ENCODE measurements at regions not wholly inside any gene's neighbourhood (a gene's known extent, or its start where the extent isn't known, plus 50 kb on each side); places are given as distances from the start of the nearest gene placed in this dataset.

DNA sequence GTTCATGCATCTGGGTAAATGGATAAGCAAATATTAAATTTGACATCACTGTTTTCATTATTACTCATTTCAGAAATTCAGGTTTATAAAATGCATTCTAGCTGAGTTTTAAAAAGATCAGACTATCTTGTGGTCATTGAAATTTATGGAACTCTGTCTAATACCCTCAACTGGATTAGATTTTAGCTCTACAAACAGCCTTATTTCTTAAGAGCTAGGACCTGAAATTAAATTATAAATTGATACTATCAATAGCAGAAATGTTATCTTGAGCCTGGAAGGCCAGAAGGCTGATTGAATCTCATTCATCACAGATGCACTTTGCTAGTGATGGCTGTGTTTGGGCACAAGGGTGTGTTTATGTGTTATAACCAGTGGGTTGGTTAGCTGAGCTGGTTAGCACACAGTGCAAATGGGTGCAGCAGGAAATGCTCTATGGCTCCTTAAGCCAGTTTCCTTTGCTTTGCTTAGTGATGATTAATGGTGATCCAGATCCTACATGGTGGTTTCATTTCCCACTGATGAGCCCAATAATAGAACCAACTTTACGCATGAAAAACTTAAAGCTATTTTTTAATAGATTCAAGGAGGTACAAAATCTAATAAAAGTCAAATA, 310.8 kb upstream of the KLF12 start:
- ChIA-PET CTCF (interaction anchor here (0.9 kb wide), 1 partner anchor 270 kb away, joined by 3 read pairs; no protein-coding TSS in a partner anchor), RAD21 (ENCODE audit: unreplicated experiment) (no interaction called here), SMC1A (ENCODE audit: uncharacterized antibody, unreplicated experiment) (interaction anchor here (0.6 kb wide), 1 partner anchor 609 kb away, joined by 3 read pairs; no protein-coding TSS in a partner anchor), POLR2A (no interaction called here)
- Histone ChIP-seq H3K4me2 (ENCODE audit: control insufficient read depth, insufficient read depth) (no peak overlapping the region), H3K4me1 (ENCODE audit: control insufficient read depth, insufficient read depth, low read length) (no peaks in the 10 kb centered on the region), H3K27me3 (replicated peaks in 1 of 2; ENCODE audit: control insufficient read depth in 2 of 2, insufficient read depth in 2 of 2, low read length in 1 of 2) (no peaks in the 10 kb centered on the region), H3K27ac (ENCODE audit: control insufficient read depth, insufficient read depth) (no peak overlapping the region), H4K20me1 (ENCODE audit: control insufficient read depth, insufficient read depth) (no peaks in the 10 kb centered on the region), H3K9me3 (replicated peaks; ENCODE audit: control insufficient read depth, insufficient read depth, low read length) (no peaks in the 10 kb centered on the region), H3K4me3 (no peak overlapping the region), H2AFZ (ENCODE audit: control insufficient read depth, low read depth, low read length) (no peak overlapping the region), H3K9ac (ENCODE audit: control insufficient read depth, insufficient read depth, low read length) (no peak overlapping the region), H3K79me2 (ENCODE audit: control insufficient read depth, insufficient read depth, low read length) (no peaks in the 10 kb centered on the region), H3K36me3 (ENCODE audit: control insufficient read depth in 2 of 2, insufficient read depth in 2 of 2, low read length in 1 of 2) (no peaks in the 10 kb centered on the region)
- WGBS (ENCODE audit: insufficient coverage, insufficient replicate concordance, low lambda C conversion rate, missing lambda C conversion rate): 81% methylated on average over 1 of the region's 1 CpG
- intact Hi-C loops (cut with micrococcal nuclease; ENCODE audit: unreplicated experiment) (no loop called here), in situ Hi-C loops (cut with MboI) (no loop called here)
- no peak for FAIRE-seq
- BruUV-seq (replicated peaks): no TSS peak
- no peak for ATAC-seq
- DNase-seq (ENCODE audit: low read depth, low spot score): no peak
- TF ChIP-seq CREM (IDR thresholded peaks at IDR 0.05; ENCODE audit: low read depth) (no peak), RCOR1 (conservative IDR thresholded peaks at IDR 0.05; ENCODE audit: low read depth, low read length) (no peak), SIN3A (IDR thresholded peaks at IDR 0.05; ENCODE audit: low read depth, low read length) (no peak), CBFB (IDR thresholded peaks at IDR 0.05; ENCODE audit: low read depth) (no peak), WRNIP1 (IDR thresholded peaks at IDR 0.05; ENCODE audit: borderline replicate concordance, low read depth, low read length) (no peak), GABPA (IDR thresholded peaks at IDR 0.05; ENCODE audit: low read depth) (no peak), SMAD5 (IDR thresholded peaks at IDR 0.05; ENCODE audit: low read depth) (no peak), RAD51 (IDR thresholded peaks at IDR 0.05) (no peak), HDAC2 (IDR thresholded peaks at IDR 0.05) (no peak), STAT3 (IDR thresholded peaks at IDR 0.05; ENCODE audit: low read depth, low read length) (no peak), FOXM1 (IDR thresholded peaks at IDR 0.05; ENCODE audit: low read depth, low read length) (no peak), BCL11A (IDR thresholded peaks at IDR 0.05; ENCODE audit: low read depth, low read length) (no peak), BHLHE40 (IDR thresholded peaks at IDR 0.05; ENCODE audit: borderline replicate concordance in 1 of 2, low read depth in 2 of 2, low read length in 1 of 2) (no peak), RFX5 (IDR thresholded peaks at IDR 0.05; ENCODE audit: low read depth, low read length) (no peak)
- TF ChIP-seq, protein P1, sequence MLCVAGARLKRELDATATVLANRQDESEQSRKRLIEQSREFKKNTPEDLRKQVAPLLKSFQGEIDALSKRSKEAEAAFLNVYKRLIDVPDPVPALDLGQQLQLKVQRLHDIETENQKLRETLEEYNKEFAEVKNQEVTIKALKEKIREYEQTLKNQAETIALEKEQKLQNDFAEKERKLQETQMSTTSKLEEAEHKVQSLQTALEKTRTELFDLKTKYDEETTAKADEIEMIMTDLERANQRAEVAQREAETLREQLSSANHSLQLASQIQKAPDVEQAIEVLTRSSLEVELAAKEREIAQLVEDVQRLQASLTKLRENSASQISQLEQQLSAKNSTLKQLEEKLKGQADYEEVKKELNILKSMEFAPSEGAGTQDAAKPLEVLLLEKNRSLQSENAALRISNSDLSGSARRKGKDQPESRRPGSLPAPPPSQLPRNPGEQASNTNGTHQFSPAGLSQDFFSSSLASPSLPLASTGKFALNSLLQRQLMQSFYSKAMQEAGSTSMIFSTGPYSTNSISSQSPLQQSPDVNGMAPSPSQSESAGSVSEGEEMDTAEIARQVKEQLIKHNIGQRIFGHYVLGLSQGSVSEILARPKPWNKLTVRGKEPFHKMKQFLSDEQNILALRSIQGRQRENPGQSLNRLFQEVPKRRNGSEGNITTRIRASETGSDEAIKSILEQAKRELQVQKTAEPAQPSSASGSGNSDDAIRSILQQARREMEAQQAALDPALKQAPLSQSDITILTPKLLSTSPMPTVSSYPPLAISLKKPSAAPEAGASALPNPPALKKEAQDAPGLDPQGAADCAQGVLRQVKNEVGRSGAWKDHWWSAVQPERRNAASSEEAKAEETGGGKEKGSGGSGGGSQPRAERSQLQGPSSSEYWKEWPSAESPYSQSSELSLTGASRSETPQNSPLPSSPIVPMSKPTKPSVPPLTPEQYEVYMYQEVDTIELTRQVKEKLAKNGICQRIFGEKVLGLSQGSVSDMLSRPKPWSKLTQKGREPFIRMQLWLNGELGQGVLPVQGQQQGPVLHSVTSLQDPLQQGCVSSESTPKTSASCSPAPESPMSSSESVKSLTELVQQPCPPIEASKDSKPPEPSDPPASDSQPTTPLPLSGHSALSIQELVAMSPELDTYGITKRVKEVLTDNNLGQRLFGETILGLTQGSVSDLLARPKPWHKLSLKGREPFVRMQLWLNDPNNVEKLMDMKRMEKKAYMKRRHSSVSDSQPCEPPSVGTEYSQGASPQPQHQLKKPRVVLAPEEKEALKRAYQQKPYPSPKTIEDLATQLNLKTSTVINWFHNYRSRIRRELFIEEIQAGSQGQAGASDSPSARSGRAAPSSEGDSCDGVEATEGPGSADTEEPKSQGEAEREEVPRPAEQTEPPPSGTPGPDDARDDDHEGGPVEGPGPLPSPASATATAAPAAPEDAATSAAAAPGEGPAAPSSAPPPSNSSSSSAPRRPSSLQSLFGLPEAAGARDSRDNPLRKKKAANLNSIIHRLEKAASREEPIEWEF (IDR thresholded peaks at IDR 0.05; ENCODE audit: insufficient replicate concordance, low read depth, low read length): no peak
- TF ChIP-seq, protein P2, sequence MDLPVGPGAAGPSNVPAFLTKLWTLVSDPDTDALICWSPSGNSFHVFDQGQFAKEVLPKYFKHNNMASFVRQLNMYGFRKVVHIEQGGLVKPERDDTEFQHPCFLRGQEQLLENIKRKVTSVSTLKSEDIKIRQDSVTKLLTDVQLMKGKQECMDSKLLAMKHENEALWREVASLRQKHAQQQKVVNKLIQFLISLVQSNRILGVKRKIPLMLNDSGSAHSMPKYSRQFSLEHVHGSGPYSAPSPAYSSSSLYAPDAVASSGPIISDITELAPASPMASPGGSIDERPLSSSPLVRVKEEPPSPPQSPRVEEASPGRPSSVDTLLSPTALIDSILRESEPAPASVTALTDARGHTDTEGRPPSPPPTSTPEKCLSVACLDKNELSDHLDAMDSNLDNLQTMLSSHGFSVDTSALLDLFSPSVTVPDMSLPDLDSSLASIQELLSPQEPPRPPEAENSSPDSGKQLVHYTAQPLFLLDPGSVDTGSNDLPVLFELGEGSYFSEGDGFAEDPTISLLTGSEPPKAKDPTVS (IDR thresholded peaks at IDR 0.05; ENCODE audit: low read depth, low read length): no peak
